ENCODE measurements at regions not wholly inside any gene's neighbourhood (a gene's known extent, or its start where the extent isn't known, plus 50 kb on each side); places are given as distances from the start of the nearest gene placed in this dataset.

- no peaks in the 10 kb centered on the region for H3K27me3 ChIP-seq (ENCODE audit: control insufficient read depth in 1 of 2, insufficient read depth in 2 of 2, low read length in 2 of 2)
- no peak overlapping the region for H3K27ac ChIP-seq (ENCODE audit: low read depth, low read length)
- H3K4me3 ChIP-seq (ENCODE audit: low read depth in 1 of 2, low read length in 2 of 2): no peak overlapping the region
- no peaks in the 10 kb centered on the region for H3K4me1 ChIP-seq (ENCODE audit: insufficient read depth, low read length)
- H3K36me3 ChIP-seq (ENCODE audit: insufficient read depth, low read length): no peaks in the 10 kb centered on the region
- no peaks in the 10 kb centered on the region for H3K9me3 ChIP-seq (ENCODE audit: low read length)
- no peak overlapping the region for H3K9ac ChIP-seq (ENCODE audit: low read length)
Measured at GRCh38 chr3:69594286-69594685, 145.0 kb upstream of the MITF start.

GRCh38 chr3:69591164-69591736 is 148.0 kb upstream of the MITF start:
- Histone ChIP-seq H3K4me3 (ENCODE audit: low read depth in 1 of 2, low read length in 2 of 2) (no peak overlapping the region), H3K4me1 (ENCODE audit: insufficient read depth, low read length) (no peaks in the 10 kb centered on the region), H3K27me3 (ENCODE audit: control insufficient read depth in 1 of 2, insufficient read depth in 2 of 2, low read length in 2 of 2) (no peaks in the 10 kb centered on the region), H3K27ac (ENCODE audit: low read depth, low read length) (no peak overlapping the region), H3K9me3 (ENCODE audit: low read length) (peaks cover under 1% of the 10 kb centered on the region), H3K36me3 (ENCODE audit: insufficient read depth, low read length) (no peaks in the 10 kb centered on the region), H3K9ac (ENCODE audit: low read length) (no peak overlapping the region)

GRCh38 chr3:69590111-69590510 is 149.2 kb upstream of the MITF start:
- no peaks in the 10 kb centered on the region for H3K27me3 ChIP-seq (ENCODE audit: control insufficient read depth in 1 of 2, insufficient read depth in 2 of 2, low read length in 2 of 2)
- no peak overlapping the region for H3K9ac ChIP-seq (ENCODE audit: low read length)
- no peaks in the 10 kb centered on the region for H3K4me1 ChIP-seq (ENCODE audit: insufficient read depth, low read length)
- no peaks in the 10 kb centered on the region for H3K36me3 ChIP-seq (ENCODE audit: insufficient read depth, low read length)
- no peak overlapping the region for H3K4me3 ChIP-seq (ENCODE audit: low read depth in 1 of 2, low read length in 2 of 2)
- no peak overlapping the region for H3K27ac ChIP-seq (ENCODE audit: low read depth, low read length)
- peaks cover 5% of the 10 kb centered on the region for H3K9me3 ChIP-seq (ENCODE audit: low read length)

GRCh38 chr3:69588170-69588569 is 151.1 kb upstream of the MITF start:
- Histone ChIP-seq H3K27me3 (ENCODE audit: control insufficient read depth in 1 of 2, insufficient read depth in 2 of 2, low read length in 2 of 2) (no peaks in the 10 kb centered on the region), H3K36me3 (ENCODE audit: insufficient read depth, low read length) (no peaks in the 10 kb centered on the region), H3K9ac (ENCODE audit: low read length) (no peak overlapping the region), H3K9me3 (ENCODE audit: low read length) (peaks cover 5% of the 10 kb centered on the region), H3K27ac (ENCODE audit: low read depth, low read length) (no peak overlapping the region), H3K4me3 (ENCODE audit: low read depth in 1 of 2, low read length in 2 of 2) (no peak overlapping the region), H3K4me1 (ENCODE audit: insufficient read depth, low read length) (no peaks in the 10 kb centered on the region)

GRCh38 chr3:69585472-69585871 is 153.8 kb upstream of the MITF start:
- Histone ChIP-seq H3K36me3 (ENCODE audit: insufficient read depth, low read length) (no peaks in the 10 kb centered on the region), H3K27me3 (ENCODE audit: control insufficient read depth in 1 of 2, insufficient read depth in 2 of 2, low read length in 2 of 2) (no peaks in the 10 kb centered on the region), H3K4me1 (ENCODE audit: insufficient read depth, low read length) (no peaks in the 10 kb centered on the region), H3K4me3 (ENCODE audit: low read depth in 1 of 2, low read length in 2 of 2) (no peak overlapping the region), H3K9me3 (ENCODE audit: low read length) (peaks cover 5% of the 10 kb centered on the region), H3K9ac (ENCODE audit: low read length) (no peak overlapping the region), H3K27ac (ENCODE audit: low read depth, low read length) (no peak overlapping the region)

- Histone ChIP-seq H3K36me3 (ENCODE audit: insufficient read depth, low read length) (no peaks in the 10 kb centered on the region), H3K9ac (ENCODE audit: low read length) (no peak overlapping the region), H3K9me3 (ENCODE audit: low read length) (peaks cover 5% of the 10 kb centered on the region), H3K27me3 (ENCODE audit: control insufficient read depth in 1 of 2, insufficient read depth in 2 of 2, low read length in 2 of 2) (no peaks in the 10 kb centered on the region), H3K4me3 (ENCODE audit: low read depth in 1 of 2, low read length in 2 of 2) (no peak overlapping the region), H3K4me1 (ENCODE audit: insufficient read depth, low read length) (no peaks in the 10 kb centered on the region), H3K27ac (ENCODE audit: low read depth, low read length) (no peak overlapping the region)
Measured at GRCh38 chr3:69582044-69582443, 157.2 kb upstream of the MITF start.

- no peaks in the 10 kb centered on the region for H3K4me1 ChIP-seq (ENCODE audit: insufficient read depth, low read length)
- no peak overlapping the region for H3K27ac ChIP-seq (ENCODE audit: low read depth, low read length)
- H3K9me3 ChIP-seq (ENCODE audit: low read length): no peaks in the 10 kb centered on the region
- no peaks in the 10 kb centered on the region for H3K27me3 ChIP-seq (ENCODE audit: control insufficient read depth in 1 of 2, insufficient read depth in 2 of 2, low read length in 2 of 2)
- no peak overlapping the region for H3K4me3 ChIP-seq (ENCODE audit: low read depth in 1 of 2, low read length in 2 of 2)
- H3K36me3 ChIP-seq (ENCODE audit: insufficient read depth, low read length): no peaks in the 10 kb centered on the region
- H3K9ac ChIP-seq (ENCODE audit: low read length): no peak overlapping the region
Measured at GRCh38 chr3:69579306-69580041, 159.8 kb upstream of the MITF start.

GRCh38 chr3:69569520-69569919 is 169.7 kb upstream of the MITF start:
- H3K4me3 ChIP-seq (ENCODE audit: low read depth in 1 of 2, low read length in 2 of 2): no peak overlapping the region
- no peaks in the 10 kb centered on the region for H3K27me3 ChIP-seq (ENCODE audit: control insufficient read depth in 1 of 2, insufficient read depth in 2 of 2, low read length in 2 of 2)
- no peaks in the 10 kb centered on the region for H3K9me3 ChIP-seq (ENCODE audit: low read length)
- H3K4me1 ChIP-seq (ENCODE audit: insufficient read depth, low read length): no peaks in the 10 kb centered on the region
- no peak overlapping the region for H3K9ac ChIP-seq (ENCODE audit: low read length)
- no peak overlapping the region for H3K27ac ChIP-seq (ENCODE audit: low read depth, low read length)
- no peaks in the 10 kb centered on the region for H3K36me3 ChIP-seq (ENCODE audit: insufficient read depth, low read length)

GRCh38 chr3:69568951-69569350 is 170.3 kb upstream of the MITF start:
- Histone ChIP-seq H3K4me3 (ENCODE audit: low read depth in 1 of 2, low read length in 2 of 2) (no peak overlapping the region), H3K9me3 (ENCODE audit: low read length) (no peaks in the 10 kb centered on the region), H3K27ac (ENCODE audit: low read depth, low read length) (no peak overlapping the region), H3K36me3 (ENCODE audit: insufficient read depth, low read length) (no peaks in the 10 kb centered on the region), H3K9ac (ENCODE audit: low read length) (no peak overlapping the region), H3K4me1 (ENCODE audit: insufficient read depth, low read length) (no peaks in the 10 kb centered on the region), H3K27me3 (ENCODE audit: control insufficient read depth in 1 of 2, insufficient read depth in 2 of 2, low read length in 2 of 2) (no peaks in the 10 kb centered on the region)

GRCh38 chr3:69568458-69568857 is 170.8 kb upstream of the MITF start:
- Histone ChIP-seq H3K4me3 (ENCODE audit: low read depth in 1 of 2, low read length in 2 of 2) (no peak overlapping the region), H3K27ac (ENCODE audit: low read depth, low read length) (no peak overlapping the region), H3K9me3 (ENCODE audit: low read length) (no peaks in the 10 kb centered on the region), H3K27me3 (ENCODE audit: control insufficient read depth in 1 of 2, insufficient read depth in 2 of 2, low read length in 2 of 2) (no peaks in the 10 kb centered on the region), H3K36me3 (ENCODE audit: insufficient read depth, low read length) (no peaks in the 10 kb centered on the region), H3K9ac (ENCODE audit: low read length) (no peak overlapping the region), H3K4me1 (ENCODE audit: insufficient read depth, low read length) (no peaks in the 10 kb centered on the region)

GRCh38 chr3:69567710-69568052 is 171.6 kb upstream of the MITF start:
- Histone ChIP-seq H3K27me3 (ENCODE audit: control insufficient read depth in 1 of 2, insufficient read depth in 2 of 2, low read length in 2 of 2) (no peaks in the 10 kb centered on the region), H3K27ac (ENCODE audit: low read depth, low read length) (no peak overlapping the region), H3K9me3 (ENCODE audit: low read length) (no peaks in the 10 kb centered on the region), H3K4me3 (ENCODE audit: low read depth in 1 of 2, low read length in 2 of 2) (no peak overlapping the region), H3K4me1 (ENCODE audit: insufficient read depth, low read length) (no peaks in the 10 kb centered on the region), H3K9ac (ENCODE audit: low read length) (no peak overlapping the region), H3K36me3 (ENCODE audit: insufficient read depth, low read length) (no peaks in the 10 kb centered on the region)

GRCh38 chr3:69567023-69567709 is 172.1 kb upstream of the MITF start:
- Histone ChIP-seq H3K9ac (ENCODE audit: low read length) (no peak overlapping the region), H3K36me3 (ENCODE audit: insufficient read depth, low read length) (no peaks in the 10 kb centered on the region), H3K4me1 (ENCODE audit: insufficient read depth, low read length) (no peaks in the 10 kb centered on the region), H3K9me3 (ENCODE audit: low read length) (no peaks in the 10 kb centered on the region), H3K4me3 (ENCODE audit: low read depth in 1 of 2, low read length in 2 of 2) (no peak overlapping the region), H3K27ac (ENCODE audit: low read depth, low read length) (no peak overlapping the region), H3K27me3 (ENCODE audit: control insufficient read depth in 1 of 2, insufficient read depth in 2 of 2, low read length in 2 of 2) (no peaks in the 10 kb centered on the region)

Data from muscle layer of colon (tissue), 2 donors.